Thyroid gland (tissue), 4 donors: ENCODE measurements at regions not wholly inside any gene's neighbourhood (a gene's known extent, or its start where the extent isn't known, plus 50 kb on each side); places are given as distances from the start of the nearest gene placed in this dataset.

ENCODE experiments used
- DNase-seq, 2 donors: peaks; one replicate each; pipeline ENCODE4 v3.0.0-alpha.2; 2019
- H3K27ac ChIP-seq, 3 donors: fragments of 200-600 bp; sonication (generic); 1 replicate in 2 of 3; 2 replicates in 1 of 3; pipeline ENCODE4 v1.5.1; 2016 to 2019; ENCODE audit warnings: mild to moderate bottlenecking in 1 of 3, moderate library complexity in 1 of 3
- H3K27me3 ChIP-seq: fragments of 200-600 bp; sonication (generic); one replicate; pipeline ENCODE4 v1.5.1; 2019
- H3K36me3 ChIP-seq, 2 donors: fragments of 200-600 bp; sonication (generic); one replicate each; pipeline ENCODE4 v1.5.1; 2016 to 2019
- H3K4me1 ChIP-seq, 2 donors: fragments of 200-600 bp; sonication (generic); one replicate each; pipeline ENCODE4 v1.5.1; 2017 to 2019
- H3K4me3 ChIP-seq, 3 donors: fragments of 200-600 bp; sonication (generic); replicated peaks in 1 of 3; 1 replicate in 2 of 3; 2 replicates in 1 of 3; pipeline ENCODE4 v1.5.1; 2016; ENCODE audit warnings: mild to moderate bottlenecking in 1 of 3
- H3K9me3 ChIP-seq: fragments of 200-600 bp; sonication (generic); one replicate; pipeline ENCODE4 v1.5.1; 2017
- CTCF ChIP-seq, 6 experiments: fragments of 200-600 bp in 3 of 6; fragments of 450-650 bp in 3 of 6; sonication (generic) in 3 of 6; IDR thresholded peaks; one replicate each; pipeline ENCODE4 v1.5.1; 2016 to 2019; ENCODE audit warnings: antibody characterized with exemption in 6 of 6, mild to moderate bottlenecking in 2 of 6, inconsistent platforms in 1 of 6, moderate library complexity in 1 of 6
- POLR2A ChIP-seq, 2 donors: fragments of 450-650 bp; IDR thresholded peaks; one replicate each; pipeline ENCODE4 v1.6.1; 2017; ENCODE audit warnings: antibody characterized with exemption in 2 of 2, mild to moderate bottlenecking in 2 of 2, moderate library complexity in 1 of 2
- WGBS, 2 donors: methylation state at CpG; one replicate each; pipeline ENCODE4 v1.1.5; 2017; 5-methylcytosine and 5-hydroxymethylcytosine counted together
- intact Hi-C: fragments of 100-400 bp; cut with DNase I; formaldehyde crosslinking; loops from one replicate; pipeline ENCODE4 v1.15.1; 2023

GRCh38 chr18:70522183-70522680 lies 233.4 kb downstream of the SOCS6 start:
- TF ChIP-seq CTCF (IDR thresholded peaks at IDR 0.05) (no peak), POLR2A (IDR thresholded peaks at IDR 0.05) (no peak)
- Histone ChIP-seq H3K4me3 (no peak overlapping the region), H3K36me3 (no peaks in the 10 kb centered on the region), H3K4me1 (no peaks in the 10 kb centered on the region), H3K9me3 (no peaks in the 10 kb centered on the region), H3K27me3 (no peaks in the 10 kb centered on the region), H3K27ac (no peak overlapping the region)
- DNase-seq, result no peak
- 67 to 74% methylated on average over 5 of the region's 5 CpGs for WGBS, 2 donors
- intact Hi-C loops, result no loop called here

GRCh38 chr18:70520867-70521266 lies 232.0 kb downstream of the SOCS6 start:
- no peaks in the 10 kb centered on the region for H3K27me3 ChIP-seq
- H3K4me1 ChIP-seq, result no peaks in the 10 kb centered on the region
- no peaks in the 10 kb centered on the region for H3K9me3 ChIP-seq
- H3K36me3 ChIP-seq, result no peaks in the 10 kb centered on the region
- no peak overlapping the region for H3K4me3 ChIP-seq
- no peak overlapping the region for H3K27ac ChIP-seq
- 53 to 56% methylated on average over 1 of the region's 1 CpG for WGBS, 2 donors
- TF ChIP-seq POLR2A (IDR thresholded peaks at IDR 0.05) (no peak), CTCF (IDR thresholded peaks at IDR 0.05) (no peak)
- intact Hi-C loops, result no loop called here
- DNase-seq, result no peak

GRCh38 chr18:70513502-70514171 lies 224.8 kb downstream of the SOCS6 start:
- intact Hi-C loops, result no loop called here
- no peak overlapping the region for H3K4me3 ChIP-seq

GRCh38 chr18:70507970-70508369 lies 219.1 kb downstream of the SOCS6 start:
- Histone ChIP-seq H3K4me3 (no peak overlapping the region), H3K9me3 (no peaks in the 10 kb centered on the region), H3K36me3 (no peaks in the 10 kb centered on the region), H3K4me1 (no peaks in the 10 kb centered on the region), H3K27me3 (no peaks in the 10 kb centered on the region), H3K27ac (no peak overlapping the region)
- TF ChIP-seq CTCF (IDR thresholded peaks at IDR 0.05) (no peak), POLR2A (IDR thresholded peaks at IDR 0.05) (no peak)
- no peak for DNase-seq
- 73 to 79% methylated on average over 4 of the region's 4 CpGs for WGBS, 2 donors
- intact Hi-C loops, result no loop called here

More at GRCh38 chr18:70513502-70514171, 224.8 kb downstream of the SOCS6 start:
- no peak for TF ChIP-seq CTCF (IDR thresholded peaks at IDR 0.05)
- H3K27ac ChIP-seq, result no peak overlapping the region
- H3K36me3 ChIP-seq, result no peaks in the 10 kb centered on the region
- no peaks in the 10 kb centered on the region for H3K9me3 ChIP-seq
- 77 to 78% methylated on average over 9 of the region's 9 CpGs for WGBS, 2 donors
- no peaks in the 10 kb centered on the region for H3K27me3 ChIP-seq
- DNase-seq, result no peak
- no peaks in the 10 kb centered on the region for H3K4me1 ChIP-seq

- no peak overlapping the region for H3K4me3 ChIP-seq
- H3K9me3 ChIP-seq, result no peaks in the 10 kb centered on the region
- 67 to 71% methylated on average over 4 of the region's 4 CpGs for WGBS, 2 donors
- no peaks in the 10 kb centered on the region for H3K27me3 ChIP-seq
- no peaks in the 10 kb centered on the region for H3K4me1 ChIP-seq
- no peak for TF ChIP-seq POLR2A (IDR thresholded peaks at IDR 0.05)
- TF ChIP-seq CTCF (IDR thresholded peaks at IDR 0.05), result no peak
- intact Hi-C loops, result no loop called here
- no peaks in the 10 kb centered on the region for H3K36me3 ChIP-seq
- DNase-seq, result no peak
- H3K27ac ChIP-seq, result no peak overlapping the region
These were observed 217.7 kb downstream of the SOCS6 start for GRCh38 chr18:70506511-70506910.
